ENCODE measurements at regions not wholly inside any gene's neighbourhood (a gene's known extent, or its start where the extent isn't known, plus 50 kb on each side); places are given as distances from the start of the nearest gene placed in this dataset.

DNA sequence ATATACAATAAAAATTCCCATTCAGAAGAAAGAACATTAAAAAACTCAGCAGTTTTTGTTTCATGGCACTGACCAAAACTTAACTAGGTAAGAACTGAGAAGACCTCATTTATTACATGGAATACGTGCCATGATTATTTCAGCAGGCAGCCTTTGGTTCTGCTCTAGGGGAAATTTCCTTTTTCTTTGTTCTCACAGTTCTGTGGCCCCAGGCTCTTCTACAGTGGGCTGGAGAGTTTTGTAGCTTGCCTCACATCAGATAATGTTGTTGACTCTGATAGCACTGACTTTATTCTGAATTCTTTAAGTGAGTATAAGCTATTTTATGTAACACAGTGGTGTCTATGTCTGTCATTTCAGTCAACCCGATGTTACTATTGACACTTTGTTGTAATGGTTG lies 844.3 kb downstream of the TBC1D32 start:
- no peak for TF ChIP-seq CTCF (IDR thresholded peaks at IDR 0.05)
- no peak for TF ChIP-seq POLR2A (IDR thresholded peaks at IDR 0.05)

All from sigmoid colon (tissue), 3 donors.